ENCODE measurements at regions not wholly inside any gene's neighbourhood (a gene's known extent, or its start where the extent isn't known, plus 50 kb on each side); places are given as distances from the start of the nearest gene placed in this dataset.

DNA sequence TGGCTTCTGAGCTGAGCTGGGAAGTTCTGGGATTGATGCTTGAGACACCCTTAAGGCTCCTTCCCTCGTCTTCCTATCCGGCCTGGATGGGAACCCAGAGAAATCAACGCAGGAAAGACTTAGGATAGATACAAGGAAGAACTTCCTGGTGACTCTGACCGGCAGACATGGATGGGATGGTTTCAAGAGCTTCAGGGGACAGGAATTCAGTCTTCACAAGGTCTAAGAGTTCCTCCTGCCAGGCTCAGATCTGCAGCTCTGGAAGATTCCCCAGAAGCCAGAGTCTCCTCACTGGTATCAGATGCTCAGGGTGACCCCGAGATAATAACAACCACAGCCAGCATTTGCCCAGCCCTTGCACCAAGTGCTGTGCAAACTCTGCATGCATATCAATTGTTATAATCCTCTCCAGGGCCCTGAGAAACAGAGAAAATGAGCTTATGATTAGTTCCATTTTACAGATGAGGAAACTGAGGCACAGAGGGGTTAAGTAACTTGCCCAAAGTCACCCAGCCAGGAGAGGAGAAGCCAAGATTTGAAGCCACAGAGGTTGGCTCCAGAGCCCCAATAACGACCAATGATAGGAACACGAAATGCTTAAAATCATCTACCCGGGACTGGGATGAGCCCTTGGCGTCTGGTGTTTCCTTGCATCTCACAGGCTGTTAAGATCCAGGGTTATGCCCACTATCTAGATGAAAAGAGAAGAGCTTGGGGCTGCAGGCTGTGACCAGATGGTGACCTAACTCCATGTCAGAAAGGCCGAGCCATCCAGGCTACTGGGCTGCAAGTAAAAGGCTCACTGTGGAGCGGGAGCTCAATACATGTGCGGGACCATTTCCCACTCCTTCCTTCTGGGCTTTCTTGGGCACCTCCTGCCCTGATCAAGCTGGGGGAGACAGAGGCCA lies 119.8 kb downstream of the C9orf50 start:
- TF ChIP-seq, protein P1, sequence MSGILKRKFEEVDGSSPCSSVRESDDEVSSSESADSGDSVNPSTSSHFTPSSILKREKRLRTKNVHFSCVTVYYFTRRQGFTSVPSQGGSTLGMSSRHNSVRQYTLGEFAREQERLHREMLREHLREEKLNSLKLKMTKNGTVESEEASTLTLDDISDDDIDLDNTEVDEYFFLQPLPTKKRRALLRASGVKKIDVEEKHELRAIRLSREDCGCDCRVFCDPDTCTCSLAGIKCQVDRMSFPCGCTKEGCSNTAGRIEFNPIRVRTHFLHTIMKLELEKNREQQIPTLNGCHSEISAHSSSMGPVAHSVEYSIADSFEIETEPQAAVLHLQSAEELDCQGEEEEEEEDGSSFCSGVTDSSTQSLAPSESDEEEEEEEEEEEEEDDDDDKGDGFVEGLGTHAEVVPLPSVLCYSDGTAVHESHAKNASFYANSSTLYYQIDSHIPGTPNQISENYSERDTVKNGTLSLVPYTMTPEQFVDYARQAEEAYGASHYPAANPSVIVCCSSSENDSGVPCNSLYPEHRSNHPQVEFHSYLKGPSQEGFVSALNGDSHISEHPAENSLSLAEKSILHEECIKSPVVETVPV (CRISPR knock-in tag; IDR thresholded peaks at IDR 0.05) = no peak
- TF ChIP-seq GLIS3 (CRISPR knock-in tag; IDR thresholded peaks at IDR 0.05) (no peak), ZFP30 (CRISPR knock-in tag; IDR thresholded peaks at IDR 0.05) (no peak), SNAI2 (CRISPR knock-in tag; IDR thresholded peaks at IDR 0.05) (no peak), ZNF70 (CRISPR knock-in tag; IDR thresholded peaks at IDR 0.05) (no peak), ZNF565 (CRISPR knock-in tag; conservative IDR thresholded peaks at IDR 0.05; ENCODE audit: low read depth) (no peak), RARB (CRISPR knock-in tag; IDR thresholded peaks at IDR 0.05) (no peak), ARNTL (CRISPR knock-in tag; IDR thresholded peaks at IDR 0.05; ENCODE audit: borderline replicate concordance, low read depth) (no peak), ESRRG (CRISPR knock-in tag; IDR thresholded peaks at IDR 0.05) (no peak), ZC3H10 (CRISPR knock-in tag; IDR thresholded peaks at IDR 0.05) (no peak)
- TF ChIP-seq, protein P2, sequence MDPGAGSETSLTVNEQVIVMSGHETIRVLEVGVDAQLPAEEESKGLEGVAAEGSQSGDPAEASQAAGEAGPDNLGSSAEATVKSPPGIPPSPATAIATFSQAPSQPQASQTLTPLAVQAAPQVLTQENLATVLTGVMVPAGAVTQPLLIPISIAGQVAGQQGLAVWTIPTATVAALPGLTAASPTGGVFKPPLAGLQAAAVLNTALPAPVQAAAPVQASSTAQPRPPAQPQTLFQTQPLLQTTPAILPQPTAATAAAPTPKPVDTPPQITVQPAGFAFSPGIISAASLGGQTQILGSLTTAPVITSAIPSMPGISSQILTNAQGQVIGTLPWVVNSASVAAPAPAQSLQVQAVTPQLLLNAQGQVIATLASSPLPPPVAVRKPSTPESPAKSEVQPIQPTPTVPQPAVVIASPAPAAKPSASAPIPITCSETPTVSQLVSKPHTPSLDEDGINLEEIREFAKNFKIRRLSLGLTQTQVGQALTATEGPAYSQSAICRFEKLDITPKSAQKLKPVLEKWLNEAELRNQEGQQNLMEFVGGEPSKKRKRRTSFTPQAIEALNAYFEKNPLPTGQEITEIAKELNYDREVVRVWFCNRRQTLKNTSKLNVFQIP (CRISPR knock-in tag; IDR thresholded peaks at IDR 0.05; ENCODE audit: borderline replicate concordance, low read depth) = no peak
- TF ChIP-seq, protein P3, sequence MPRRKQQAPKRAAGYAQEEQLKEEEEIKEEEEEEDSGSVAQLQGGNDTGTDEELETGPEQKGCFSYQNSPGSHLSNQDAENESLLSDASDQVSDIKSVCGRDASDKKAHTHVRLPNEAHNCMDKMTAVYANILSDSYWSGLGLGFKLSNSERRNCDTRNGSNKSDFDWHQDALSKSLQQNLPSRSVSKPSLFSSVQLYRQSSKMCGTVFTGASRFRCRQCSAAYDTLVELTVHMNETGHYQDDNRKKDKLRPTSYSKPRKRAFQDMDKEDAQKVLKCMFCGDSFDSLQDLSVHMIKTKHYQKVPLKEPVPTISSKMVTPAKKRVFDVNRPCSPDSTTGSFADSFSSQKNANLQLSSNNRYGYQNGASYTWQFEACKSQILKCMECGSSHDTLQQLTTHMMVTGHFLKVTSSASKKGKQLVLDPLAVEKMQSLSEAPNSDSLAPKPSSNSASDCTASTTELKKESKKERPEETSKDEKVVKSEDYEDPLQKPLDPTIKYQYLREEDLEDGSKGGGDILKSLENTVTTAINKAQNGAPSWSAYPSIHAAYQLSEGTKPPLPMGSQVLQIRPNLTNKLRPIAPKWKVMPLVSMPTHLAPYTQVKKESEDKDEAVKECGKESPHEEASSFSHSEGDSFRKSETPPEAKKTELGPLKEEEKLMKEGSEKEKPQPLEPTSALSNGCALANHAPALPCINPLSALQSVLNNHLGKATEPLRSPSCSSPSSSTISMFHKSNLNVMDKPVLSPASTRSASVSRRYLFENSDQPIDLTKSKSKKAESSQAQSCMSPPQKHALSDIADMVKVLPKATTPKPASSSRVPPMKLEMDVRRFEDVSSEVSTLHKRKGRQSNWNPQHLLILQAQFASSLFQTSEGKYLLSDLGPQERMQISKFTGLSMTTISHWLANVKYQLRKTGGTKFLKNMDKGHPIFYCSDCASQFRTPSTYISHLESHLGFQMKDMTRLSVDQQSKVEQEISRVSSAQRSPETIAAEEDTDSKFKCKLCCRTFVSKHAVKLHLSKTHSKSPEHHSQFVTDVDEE (CRISPR knock-in tag; IDR thresholded peaks at IDR 0.05) = no peak
- TF ChIP-seq, protein P4, sequence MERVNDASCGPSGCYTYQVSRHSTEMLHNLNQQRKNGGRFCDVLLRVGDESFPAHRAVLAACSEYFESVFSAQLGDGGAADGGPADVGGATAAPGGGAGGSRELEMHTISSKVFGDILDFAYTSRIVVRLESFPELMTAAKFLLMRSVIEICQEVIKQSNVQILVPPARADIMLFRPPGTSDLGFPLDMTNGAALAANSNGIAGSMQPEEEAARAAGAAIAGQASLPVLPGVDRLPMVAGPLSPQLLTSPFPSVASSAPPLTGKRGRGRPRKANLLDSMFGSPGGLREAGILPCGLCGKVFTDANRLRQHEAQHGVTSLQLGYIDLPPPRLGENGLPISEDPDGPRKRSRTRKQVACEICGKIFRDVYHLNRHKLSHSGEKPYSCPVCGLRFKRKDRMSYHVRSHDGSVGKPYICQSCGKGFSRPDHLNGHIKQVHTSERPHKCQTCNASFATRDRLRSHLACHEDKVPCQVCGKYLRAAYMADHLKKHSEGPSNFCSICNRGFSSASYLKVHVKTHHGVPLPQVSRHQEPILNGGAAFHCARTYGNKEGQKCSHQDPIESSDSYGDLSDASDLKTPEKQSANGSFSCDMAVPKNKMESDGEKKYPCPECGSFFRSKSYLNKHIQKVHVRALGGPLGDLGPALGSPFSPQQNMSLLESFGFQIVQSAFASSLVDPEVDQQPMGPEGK (CRISPR knock-in tag; IDR thresholded peaks at IDR 0.05; ENCODE audit: borderline replicate concordance) = no peak

Measured in SK-N-SH treated with all-trans-retinoic acid at 6 μM for 48 hours (cell line).